Astrocyte (in vitro differentiated cells and primary cell): ENCODE measurements at regions not wholly inside any gene's neighbourhood (a gene's known extent, or its start where the extent isn't known, plus 50 kb on each side); places are given as distances from the start of the nearest gene placed in this dataset.

ENCODE experiments used
- DNase-seq: peaks from one replicate; pipeline ENCODE4 v3.0.0-alpha.2; 2010; ENCODE audit warnings: low read depth
- FAIRE-seq: peaks from 2 replicates; lab custom pipeline; 2011; peaks lifted over from hg19 to GRCh38; lab: Jason Lieb, UNC
- H2AFZ ChIP-seq: 2 replicates; pipeline ENCODE4 v1.6.0; 2012; ENCODE audit warnings: low read depth, low read length, inconsistent platforms
- H3K27ac ChIP-seq: 2 replicates; pipeline ENCODE4 v1.5.1; 2011; ENCODE audit warnings: low read depth, low read length, inconsistent platforms
- H3K27me3 ChIP-seq: 2 replicates; pipeline ENCODE4 v1.6.0; 2011; ENCODE audit warnings: low read length, inconsistent platforms; ENCODE audit not compliant: insufficient read depth
- H3K36me3 ChIP-seq: 2 replicates; pipeline ENCODE4 v1.5.1; 2011; ENCODE audit warnings: low read length, inconsistent platforms; ENCODE audit not compliant: insufficient read depth
- H3K4me1 ChIP-seq: 2 replicates; pipeline ENCODE4 v1.5.1; 2011; ENCODE audit warnings: low read length, inconsistent platforms; ENCODE audit not compliant: insufficient read depth
- H3K4me2 ChIP-seq: 2 replicates; pipeline ENCODE4 v1.6.0; 2012; ENCODE audit warnings: low read length, inconsistent platforms
- H3K4me3 ChIP-seq: 2 replicates; pipeline ENCODE4 v1.5.1; 2011; ENCODE audit warnings: low read depth, mild to moderate bottlenecking, low read length, inconsistent platforms; ENCODE audit not compliant: insufficient read depth
- H3K79me2 ChIP-seq: 2 replicates; pipeline ENCODE4 v1.6.0; 2012; ENCODE audit warnings: mild to moderate bottlenecking, low read length, inconsistent platforms; ENCODE audit not compliant: insufficient read depth
- H3K9ac ChIP-seq: 2 replicates; pipeline ENCODE4 v1.6.0; 2012; ENCODE audit warnings: mild to moderate bottlenecking, low read length, inconsistent platforms
- H3K9me3 ChIP-seq: 2 replicates; pipeline ENCODE4 v1.5.1; 2012; ENCODE audit warnings: low read depth, mild to moderate bottlenecking, low read length, inconsistent platforms; ENCODE audit not compliant: insufficient read depth
- H4K20me1 ChIP-seq: 2 replicates; pipeline ENCODE4 v1.6.0; 2012; ENCODE audit warnings: low read length, inconsistent platforms; ENCODE audit not compliant: insufficient read depth
- H3K27ac Mint-ChIP-seq: one replicate; pipeline ENCODE4 v1.8.0; 2021; ENCODE audit warnings: mild to moderate bottlenecking, mixed read lengths; ENCODE audit not compliant: unreplicated experiment
- H3K27me3 Mint-ChIP-seq: one replicate; pipeline ENCODE4 v1.8.0; 2021; ENCODE audit warnings: low read depth, mixed read lengths; ENCODE audit not compliant: unreplicated experiment
- H3K36me3 Mint-ChIP-seq: one replicate; pipeline ENCODE4 v1.8.0; 2021; ENCODE audit warnings: low read depth, mixed read lengths; ENCODE audit not compliant: unreplicated experiment
- H3K4me1 Mint-ChIP-seq: one replicate; pipeline ENCODE4 v1.8.0; 2021; ENCODE audit warnings: low read depth, mixed read lengths; ENCODE audit not compliant: unreplicated experiment
- H3K4me3 Mint-ChIP-seq: one replicate; pipeline ENCODE4 v1.8.0; 2021; ENCODE audit warnings: mild to moderate bottlenecking, moderate library complexity, mixed read lengths; ENCODE audit not compliant: unreplicated experiment
- H3K9me3 Mint-ChIP-seq: one replicate; pipeline ENCODE4 v1.8.0; 2021; ENCODE audit warnings: mild to moderate bottlenecking, mixed read lengths; ENCODE audit not compliant: unreplicated experiment
- EZH2 ChIP-seq: IDR thresholded peaks from 2 replicates; pipeline ENCODE4 v1.6.1; 2012; ENCODE audit warnings: mild to moderate bottlenecking, low read length, inconsistent platforms; ENCODE audit not compliant: insufficient read depth
- TF ChIP-seq, protein P1 (sequence below): IDR thresholded peaks from 2 replicates; pipeline ENCODE4 v1.5.1; 2011; ENCODE audit warnings: low read depth, mild to moderate bottlenecking, inconsistent platforms, low read length, moderate library complexity; ENCODE audit not compliant: insufficient read depth

DNA sequence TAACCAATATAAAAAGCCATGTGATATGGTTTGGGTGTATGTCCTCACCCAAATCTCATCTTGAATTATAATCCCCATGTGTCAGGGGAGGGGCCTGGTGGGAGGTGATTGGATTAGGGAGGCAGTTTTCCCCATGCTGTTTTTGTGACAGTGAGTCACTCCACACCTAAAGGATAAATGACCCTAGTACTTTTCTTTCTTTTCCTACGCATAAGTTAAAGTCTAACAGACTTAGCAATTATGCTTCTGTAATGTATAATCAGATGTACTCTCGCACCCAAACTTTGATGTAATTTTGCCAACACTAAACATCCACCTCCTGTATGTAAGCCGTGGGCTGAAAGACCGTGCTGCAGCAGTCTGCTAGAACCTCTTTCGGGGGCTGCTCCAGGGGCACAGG lies 97.2 kb upstream of the DSEL start:
- Mint-ChIP-seq H3K27ac (no peak overlapping the region), H3K36me3 (no peaks in the 10 kb centered on the region), H3K27me3 (no peaks in the 10 kb centered on the region), H3K4me1 (peaks cover 2% of the 10 kb centered on the region), H3K4me3 (no peak overlapping the region), H3K9me3 (no peaks in the 10 kb centered on the region)
- H3K4me1 ChIP-seq = peaks cover 7% of the 10 kb centered on the region
- no peaks in the 10 kb centered on the region for H3K79me2 ChIP-seq
- H4K20me1 ChIP-seq = no peaks in the 10 kb centered on the region
- H3K27me3 ChIP-seq = no peaks in the 10 kb centered on the region
- H3K4me3 ChIP-seq = no peak overlapping the region
- DNase-seq = no peak
- no peak for TF ChIP-seq EZH2
- TF ChIP-seq, protein P1, sequence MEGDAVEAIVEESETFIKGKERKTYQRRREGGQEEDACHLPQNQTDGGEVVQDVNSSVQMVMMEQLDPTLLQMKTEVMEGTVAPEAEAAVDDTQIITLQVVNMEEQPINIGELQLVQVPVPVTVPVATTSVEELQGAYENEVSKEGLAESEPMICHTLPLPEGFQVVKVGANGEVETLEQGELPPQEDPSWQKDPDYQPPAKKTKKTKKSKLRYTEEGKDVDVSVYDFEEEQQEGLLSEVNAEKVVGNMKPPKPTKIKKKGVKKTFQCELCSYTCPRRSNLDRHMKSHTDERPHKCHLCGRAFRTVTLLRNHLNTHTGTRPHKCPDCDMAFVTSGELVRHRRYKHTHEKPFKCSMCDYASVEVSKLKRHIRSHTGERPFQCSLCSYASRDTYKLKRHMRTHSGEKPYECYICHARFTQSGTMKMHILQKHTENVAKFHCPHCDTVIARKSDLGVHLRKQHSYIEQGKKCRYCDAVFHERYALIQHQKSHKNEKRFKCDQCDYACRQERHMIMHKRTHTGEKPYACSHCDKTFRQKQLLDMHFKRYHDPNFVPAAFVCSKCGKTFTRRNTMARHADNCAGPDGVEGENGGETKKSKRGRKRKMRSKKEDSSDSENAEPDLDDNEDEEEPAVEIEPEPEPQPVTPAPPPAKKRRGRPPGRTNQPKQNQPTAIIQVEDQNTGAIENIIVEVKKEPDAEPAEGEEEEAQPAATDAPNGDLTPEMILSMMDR = no peak
- H3K9me3 ChIP-seq = no peaks in the 10 kb centered on the region
- no peak overlapping the region for H3K27ac ChIP-seq
- H3K4me2 ChIP-seq = no peak overlapping the region
- H3K9ac ChIP-seq = no peak overlapping the region
- no peak for FAIRE-seq
- H3K36me3 ChIP-seq = no peaks in the 10 kb centered on the region
- H2AFZ ChIP-seq = no peak overlapping the region

DNA sequence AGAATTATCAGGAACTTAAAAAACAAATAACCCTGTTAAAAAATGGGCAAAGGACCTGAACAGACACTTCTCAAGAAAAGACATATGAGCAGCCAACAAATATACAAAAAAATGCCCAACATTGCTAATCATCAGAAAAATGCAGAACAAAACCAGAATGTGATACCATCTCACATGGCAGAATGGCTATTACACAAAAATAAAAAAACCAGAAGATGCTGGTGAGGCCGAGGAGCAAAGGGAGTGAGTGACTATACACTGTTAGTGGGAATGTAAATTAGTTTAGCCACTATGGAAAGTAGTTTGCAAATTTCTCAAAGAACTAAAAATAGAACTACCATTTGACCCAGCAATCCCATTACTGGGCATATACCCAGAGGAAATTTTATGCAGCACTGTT lies 95.8 kb upstream of the DSEL start:
- Histone ChIP-seq H3K79me2 (no peaks in the 10 kb centered on the region), H3K4me1 (peaks cover 7% of the 10 kb centered on the region), H3K4me2 (no peak overlapping the region), H3K27me3 (no peaks in the 10 kb centered on the region), H2AFZ (no peak overlapping the region), H3K9ac (no peak overlapping the region), H3K36me3 (no peaks in the 10 kb centered on the region), H3K4me3 (no peak overlapping the region), H3K27ac (no peak overlapping the region), H4K20me1 (no peaks in the 10 kb centered on the region), H3K9me3 (no peaks in the 10 kb centered on the region)
- FAIRE-seq (no peak), DNase-seq (no peak)
- TF ChIP-seq, protein P1 = no peak
- no peak for TF ChIP-seq EZH2
- H3K27me3 Mint-ChIP-seq = no peaks in the 10 kb centered on the region
- H3K27ac Mint-ChIP-seq = no peak overlapping the region
- no peak overlapping the region for H3K4me3 Mint-ChIP-seq
- no peaks in the 10 kb centered on the region for H3K36me3 Mint-ChIP-seq
- H3K4me1 Mint-ChIP-seq = peaks cover 2% of the 10 kb centered on the region
- no peaks in the 10 kb centered on the region for H3K9me3 Mint-ChIP-seq

DNA sequence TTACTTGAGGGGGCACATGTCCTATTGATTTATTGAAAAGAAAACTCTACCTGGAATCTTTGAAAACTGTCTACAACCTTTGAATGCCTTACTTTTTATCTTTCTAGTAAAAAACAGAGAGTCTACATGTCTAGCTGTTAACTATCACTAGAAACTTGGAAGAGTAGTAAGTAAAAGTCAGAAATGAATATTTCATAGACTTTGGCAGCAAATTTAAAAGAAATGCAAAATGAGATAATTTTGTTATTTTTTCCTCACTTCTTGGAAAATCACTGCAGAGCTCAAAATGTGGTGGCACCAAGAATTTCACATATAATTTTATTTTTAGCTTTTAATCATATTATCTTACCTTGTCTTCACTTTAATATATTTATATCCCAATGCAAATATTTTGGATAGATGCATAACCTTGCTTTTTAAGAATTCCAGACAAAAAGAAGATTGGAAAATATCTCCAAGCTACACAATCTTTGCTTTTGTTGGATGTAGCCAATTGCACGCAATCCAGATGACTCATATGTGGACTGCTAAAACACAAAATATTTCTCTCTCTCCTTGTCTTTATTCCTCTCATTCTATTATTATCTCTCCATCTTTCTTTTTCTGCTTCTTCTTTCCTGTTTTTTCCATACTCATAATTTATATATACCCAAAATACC lies 92.2 kb upstream of the DSEL start:
- H3K27ac Mint-ChIP-seq = peak overlapping the region; percentile 35
- H3K4me3 Mint-ChIP-seq = no peak overlapping the region
- H3K4me3 ChIP-seq = no peak overlapping the region
- H3K4me2 ChIP-seq = peak overlapping the region; percentile 8
- H3K27me3 Mint-ChIP-seq = no peaks in the 10 kb centered on the region
- FAIRE-seq = peak; percentile 26
- no peaks in the 10 kb centered on the region for H3K27me3 ChIP-seq
- H4K20me1 ChIP-seq = no peaks in the 10 kb centered on the region
- H3K9ac ChIP-seq = no peak overlapping the region
- no peaks in the 10 kb centered on the region for H3K36me3 ChIP-seq
- peak overlapping the region; percentile 38 for H3K27ac ChIP-seq
- peaks cover 2% of the 10 kb centered on the region for H3K4me1 Mint-ChIP-seq
- peak; percentile 76 for DNase-seq
- no peaks in the 10 kb centered on the region for H3K79me2 ChIP-seq
- H3K9me3 ChIP-seq = no peaks in the 10 kb centered on the region
- TF ChIP-seq EZH2 = no peak
- TF ChIP-seq, protein P1 = no peak
- H3K36me3 Mint-ChIP-seq = no peaks in the 10 kb centered on the region
- H3K9me3 Mint-ChIP-seq = peaks cover 3% of the 10 kb centered on the region
- no peak overlapping the region for H2AFZ ChIP-seq
- H3K4me1 ChIP-seq = peaks cover 7% of the 10 kb centered on the region
